OCI-M2 (cell line): ENCODE measurements at regions not wholly inside any gene's neighbourhood (a gene's known extent, or its start where the extent isn't known, plus 50 kb on each side); places are given as distances from the start of the nearest gene placed in this dataset.
"Not testable (repeated sequence)": the region's sequence is repeated elsewhere in the genome, so short reads cannot be mapped to it uniquely, and the experiment has no call there.

Experiments
- DNase-seq: peaks from one replicate; lab custom pipeline; 2025; ENCODE audit not compliant: unreplicated experiment; lab: John Stamatoyannopoulos, UW

GRCh38 chr3:17845026-17845812 lies 102.8 kb upstream of the TBC1D5 start:
- DNase-seq: no peak

- DNase-seq: no peak
Measured at GRCh38 chr3:17844236-17844635, 101.8 kb upstream of the TBC1D5 start.

GRCh38 chr3:17841190-17841828 lies 98.9 kb upstream of the TBC1D5 start:
- peak; percentile 35 for DNase-seq

- DNase-seq: no peak
Measured at GRCh38 chr3:17840651-17841050, 98.2 kb upstream of the TBC1D5 start.

GRCh38 chr3:17840126-17840525 lies 97.7 kb upstream of the TBC1D5 start:
- DNase-seq: no peak

GRCh38 chr3:17836919-17837318 lies 94.5 kb upstream of the TBC1D5 start:
- no peak for DNase-seq

- DNase-seq: no peak
Measured at GRCh38 chr3:17836092-17836491, 93.7 kb upstream of the TBC1D5 start.

GRCh38 chr3:17833786-17834559 lies 91.5 kb upstream of the TBC1D5 start:
- DNase-seq: no peak

- no peak for DNase-seq
Measured at GRCh38 chr3:17832016-17832415, 89.6 kb upstream of the TBC1D5 start.

GRCh38 chr3:17831366-17831765 lies 88.9 kb upstream of the TBC1D5 start:
- no peak for DNase-seq

GRCh38 chr3:17830788-17831187 lies 88.4 kb upstream of the TBC1D5 start:
- DNase-seq: no peak

GRCh38 chr3:17828388-17828787 lies 86.0 kb upstream of the TBC1D5 start:
- DNase-seq: no peak

- DNase-seq: no peak
Measured at GRCh38 chr3:17825298-17825697, 82.9 kb upstream of the TBC1D5 start.

- DNase-seq: no peak
Measured at GRCh38 chr3:17823816-17824215, 81.4 kb upstream of the TBC1D5 start.

- DNase-seq: no peak
Measured at GRCh38 chr3:17823036-17823435, 80.6 kb upstream of the TBC1D5 start.

- no peak for DNase-seq
Measured at GRCh38 chr3:17820704-17821103, 78.3 kb upstream of the TBC1D5 start.

GRCh38 chr3:17820275-17820674 lies 77.8 kb upstream of the TBC1D5 start:
- DNase-seq: no peak

GRCh38 chr3:17817973-17818372 lies 75.5 kb upstream of the TBC1D5 start:
- not testable (repeated sequence) for DNase-seq

- DNase-seq: no peak
Measured at GRCh38 chr3:17817545-17817944, 75.1 kb upstream of the TBC1D5 start.

GRCh38 chr3:17816839-17817238 lies 74.4 kb upstream of the TBC1D5 start:
- DNase-seq: not testable (repeated sequence)

- not testable (repeated sequence) for DNase-seq
Measured at GRCh38 chr3:17812328-17812727, 69.9 kb upstream of the TBC1D5 start.

- DNase-seq: no peak
Measured at GRCh38 chr3:17811646-17812045, 69.2 kb upstream of the TBC1D5 start.
